GM21723 (cell line): ENCODE measurements at regions not wholly inside any gene's neighbourhood (a gene's known extent, or its start where the extent isn't known, plus 50 kb on each side); places are given as distances from the start of the nearest gene placed in this dataset.
"Not testable (repeated sequence)": the region's sequence is repeated elsewhere in the genome, so short reads cannot be mapped to it uniquely, and the experiment has no call there.

ENCODE experiments used
- ATAC-seq: cut with Tn5 transposase; IDR thresholded peaks from one replicate; pipeline ENCODE4 v1.9.1; 2021; ENCODE audit warnings: mild to moderate bottlenecking, moderate library complexity; ENCODE audit not compliant: unreplicated experiment

DNA sequence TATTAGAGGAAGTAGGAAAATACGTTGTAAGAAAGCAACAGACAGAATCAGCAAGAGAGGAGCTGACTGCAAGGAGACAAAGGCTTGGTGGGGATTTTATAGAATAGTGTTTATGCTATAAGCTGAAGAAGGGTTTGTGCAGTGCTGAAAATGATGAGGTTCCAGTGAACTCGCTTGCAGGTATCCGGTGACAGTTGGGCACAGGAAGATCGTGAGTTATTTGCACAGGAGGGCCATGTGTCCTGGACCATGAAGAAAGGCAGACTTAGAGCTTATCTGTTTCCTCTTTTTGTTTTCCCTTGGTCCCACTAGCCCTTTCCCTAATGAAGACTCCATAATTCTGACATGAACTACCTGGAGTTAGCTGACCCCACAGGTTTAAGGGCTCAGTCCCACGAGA is 61.4 kb downstream of the NXNL2 start:
- ATAC-seq, result no peak

- no peak for ATAC-seq
Measured at GRCh38 chr9:88604836-88605511, 70.0 kb downstream of the NXNL2 start.

DNA sequence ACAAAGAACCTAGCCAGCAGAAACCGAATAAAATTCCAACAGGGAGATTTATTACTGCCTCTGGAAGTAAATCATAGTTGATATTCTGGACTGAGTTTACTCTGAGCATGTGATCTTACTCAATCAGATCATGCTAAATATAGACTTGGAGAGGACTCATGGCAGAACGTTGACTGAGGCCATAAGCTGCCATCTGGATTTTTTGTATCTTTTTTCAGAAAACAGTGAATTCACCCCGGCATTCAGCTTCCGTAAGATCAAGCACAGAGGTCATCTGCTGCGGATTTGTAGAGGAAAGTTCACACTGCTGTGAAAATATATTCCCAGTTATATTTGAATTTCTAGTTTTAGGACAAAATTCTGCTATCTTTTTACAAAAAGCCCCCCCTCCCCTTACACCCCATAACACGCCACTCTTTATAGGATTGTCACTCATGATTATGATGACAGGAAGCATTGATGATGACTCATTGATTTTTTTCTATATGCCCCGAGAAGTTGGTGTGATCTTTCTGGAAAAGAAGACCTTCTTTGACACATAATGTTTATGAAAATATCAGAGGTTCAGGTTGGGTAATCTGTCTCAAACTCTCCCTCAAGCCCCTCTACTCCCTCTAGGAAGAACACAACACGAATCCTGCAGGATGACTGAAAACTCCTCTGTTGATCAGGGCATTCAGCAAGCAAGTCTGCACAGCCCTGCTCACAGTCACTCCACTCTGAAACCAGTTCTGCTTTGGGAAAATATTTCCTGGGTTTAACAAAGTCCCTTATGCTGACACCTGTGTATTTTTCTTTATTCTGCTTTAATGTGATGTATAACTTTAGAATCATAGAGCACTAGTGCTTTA is 70.8 kb downstream of the NXNL2 start:
- no peak for ATAC-seq

DNA sequence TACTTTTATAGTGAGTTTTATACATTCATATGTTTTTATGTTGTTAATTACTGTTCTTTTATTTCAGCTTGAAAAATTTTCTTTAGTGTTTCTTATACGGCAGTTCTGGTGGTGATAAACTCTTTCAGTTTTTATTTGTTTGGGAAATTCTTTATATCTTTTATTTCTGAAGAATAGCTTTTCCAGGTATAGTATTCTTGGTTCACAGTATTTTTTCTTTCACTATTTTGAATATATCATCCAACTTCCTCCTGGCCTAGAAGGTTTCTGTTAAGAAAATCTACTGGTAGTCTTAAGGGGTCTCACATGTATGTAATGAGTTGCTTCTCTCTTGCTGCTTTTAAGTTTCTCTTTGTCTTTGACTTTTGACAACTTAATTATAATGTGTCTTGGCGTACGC is 79.4 kb downstream of the NXNL2 start:
- ATAC-seq, result no peak

DNA sequence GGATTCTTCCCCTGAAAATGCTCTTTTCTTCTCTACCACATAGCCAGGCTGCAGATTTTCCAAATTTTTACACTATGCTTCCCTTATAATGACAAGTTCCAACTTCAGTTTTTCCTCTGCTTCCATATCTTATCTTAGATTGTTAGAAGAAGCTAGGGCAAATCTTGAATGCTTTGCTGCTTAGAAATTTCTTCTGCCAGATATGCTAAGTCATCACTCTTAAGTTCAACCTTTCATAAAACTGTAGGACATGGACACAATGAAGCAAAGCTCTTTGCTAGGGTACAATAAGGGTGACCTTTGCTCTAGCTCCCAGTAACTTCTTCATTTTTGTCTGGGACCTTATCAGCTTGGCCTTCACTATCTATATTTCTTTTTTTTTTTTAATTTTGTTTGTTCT is 88.7 kb downstream of the NXNL2 start:
- no peak for ATAC-seq

DNA sequence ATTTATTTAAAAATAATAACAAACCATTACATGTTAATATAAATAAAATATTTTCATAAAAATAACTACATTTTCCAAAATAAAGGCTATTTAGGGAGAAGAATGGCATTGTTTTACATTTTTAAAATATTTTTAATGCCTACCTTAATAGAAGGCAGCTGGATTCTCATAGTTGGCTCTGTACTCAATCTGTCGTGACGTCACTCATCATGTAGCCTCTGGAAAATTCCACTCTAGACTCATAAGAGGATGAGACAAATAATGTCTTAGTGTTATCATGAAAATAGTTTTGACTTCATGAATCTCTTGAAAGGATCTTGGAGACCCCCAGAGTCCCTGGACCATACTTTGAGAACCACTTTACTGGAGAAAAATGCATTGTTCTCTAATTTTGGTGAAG is 93.1 kb downstream of the NXNL2 start:
- no peak for ATAC-seq

DNA sequence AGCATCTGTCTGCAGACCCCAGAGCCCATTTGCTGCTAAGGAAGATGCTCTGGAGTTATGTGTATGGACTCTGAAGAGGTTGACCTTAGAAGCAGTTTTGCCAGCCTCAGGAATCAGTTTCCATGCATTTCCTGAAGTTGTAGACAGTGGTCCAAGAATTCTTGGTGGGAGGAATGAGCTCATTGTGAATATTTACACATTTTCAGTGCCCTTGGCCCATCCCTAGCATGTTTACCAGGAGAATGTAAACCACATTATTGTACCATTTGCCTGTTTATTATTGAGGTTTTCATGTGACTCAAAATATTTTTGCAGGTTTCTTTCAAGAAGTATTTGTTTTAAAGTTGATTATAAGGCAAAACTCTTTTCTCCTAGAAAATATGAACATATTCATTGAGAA is 93.8 kb downstream of the NXNL2 start:
- no peak for ATAC-seq

DNA sequence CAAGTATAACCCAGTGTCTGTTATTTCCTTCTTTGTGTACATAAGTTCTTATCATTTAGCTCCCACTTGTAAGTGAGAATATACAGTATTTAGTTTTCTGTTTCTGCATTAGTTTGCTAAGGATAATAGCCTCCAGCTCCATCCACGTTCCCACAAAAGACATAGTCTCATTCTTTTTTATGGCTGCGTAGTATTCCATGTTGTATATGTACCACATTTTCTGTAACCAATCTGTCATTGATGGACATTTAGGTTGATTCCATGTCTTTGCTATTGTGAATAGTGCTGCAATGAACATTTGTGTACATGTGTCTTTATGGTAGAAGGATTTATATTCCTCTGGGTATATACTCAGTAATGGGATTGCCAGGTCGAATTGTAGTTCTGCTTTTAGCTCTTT is 95.6 kb downstream of the NXNL2 start:
- ATAC-seq, result not testable (repeated sequence)

- ATAC-seq, result no peak
Measured at GRCh38 chr9:88635151-88635550, 100.2 kb downstream of the NXNL2 start.

DNA sequence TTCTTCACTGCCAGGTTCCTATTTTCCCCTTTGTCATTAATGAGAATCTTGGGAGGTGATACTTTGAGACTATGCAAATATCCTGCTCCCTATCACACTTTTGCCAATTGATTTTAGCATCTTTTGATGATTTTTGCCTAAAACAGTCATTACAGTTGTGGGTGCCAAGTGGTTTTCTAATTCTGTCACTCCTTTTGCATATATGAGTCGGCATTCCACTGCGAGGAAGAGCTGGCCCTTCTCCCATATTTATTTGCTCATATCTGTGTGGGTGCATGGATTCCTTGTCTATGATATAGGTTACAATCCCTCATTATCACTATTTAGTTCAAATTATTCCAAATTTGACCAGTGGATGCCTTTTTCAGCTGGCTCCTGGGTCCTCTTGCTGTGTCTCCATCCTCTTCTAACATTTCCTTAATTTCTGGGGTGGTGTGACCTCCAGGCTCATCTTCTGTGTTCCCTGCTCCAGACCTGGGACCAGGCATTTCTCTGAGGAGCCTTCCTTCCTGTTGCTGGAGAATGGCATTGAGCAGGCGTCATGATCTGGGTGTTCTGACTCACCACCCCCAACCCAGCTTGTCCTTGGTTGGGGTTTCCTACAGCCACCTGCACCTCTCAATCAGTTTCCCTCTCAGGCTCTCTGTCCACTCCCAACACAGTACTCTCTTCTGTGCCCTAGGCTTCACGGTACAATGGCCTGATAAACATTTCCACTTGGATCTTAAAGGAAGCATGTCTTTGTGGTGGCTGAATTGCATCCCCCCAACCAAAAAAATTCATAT is 106.7 kb downstream of the NXNL2 start:
- ATAC-seq, result no peak

DNA sequence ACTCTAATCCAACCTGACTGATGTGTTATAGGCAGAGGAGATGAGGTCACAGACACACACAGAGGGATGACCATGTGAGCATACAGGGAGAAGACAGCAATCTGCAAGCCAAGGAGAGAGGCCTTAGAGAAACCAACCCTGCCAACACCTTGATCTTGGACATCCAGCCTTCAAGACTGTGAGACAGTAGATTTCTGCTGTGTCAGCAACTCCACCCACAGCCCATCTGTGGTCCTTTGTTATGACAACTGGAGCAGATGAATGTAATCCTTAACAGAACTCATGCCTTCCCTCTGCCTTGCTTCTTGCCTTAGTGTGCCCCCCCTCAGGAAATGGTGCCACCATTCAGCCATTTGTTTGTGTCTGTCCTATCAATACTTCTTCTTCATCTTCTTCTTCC is 107.4 kb downstream of the NXNL2 start:
- ATAC-seq, result no peak

- no peak for ATAC-seq
Measured at GRCh38 chr9:88643931-88644330, 109.0 kb downstream of the NXNL2 start.

DNA sequence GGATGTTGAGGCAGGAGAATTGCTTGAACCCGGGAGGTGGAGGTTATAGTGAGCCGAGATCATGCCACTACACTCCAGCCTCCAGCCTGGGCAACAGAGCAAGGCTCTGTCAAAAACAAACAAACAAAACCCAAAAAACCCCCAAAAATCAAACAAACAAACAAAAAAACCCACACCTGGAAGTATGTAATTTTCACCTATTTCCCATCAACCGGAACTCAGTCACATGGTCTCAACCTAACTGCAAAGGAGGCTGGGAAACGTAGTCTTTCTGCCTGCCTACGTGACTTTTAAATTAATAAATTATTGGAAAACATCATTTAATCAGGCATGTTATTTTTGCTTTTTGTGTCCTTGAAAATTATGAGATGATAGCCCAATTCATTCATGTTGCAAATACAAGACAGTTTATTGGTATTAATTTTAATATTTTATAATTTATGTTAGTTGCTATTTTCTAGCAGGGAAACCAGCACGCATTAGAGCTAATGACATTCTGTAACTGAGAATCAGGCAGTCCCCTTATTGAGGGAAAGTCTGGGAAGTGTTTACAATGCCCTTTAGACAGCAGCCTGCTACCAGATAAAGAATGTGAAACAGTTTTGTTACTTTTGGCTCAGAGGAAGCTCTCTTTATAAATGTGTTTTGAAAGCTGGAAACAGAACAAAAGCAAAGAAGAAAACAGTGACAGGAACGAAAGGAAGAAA is 110.3 kb downstream of the NXNL2 start:
- no peak for ATAC-seq

GRCh38 chr9:88645879-88646199 is 110.9 kb downstream of the NXNL2 start:
- no peak for ATAC-seq

GRCh38 chr9:88646539-88647300 is 111.7 kb downstream of the NXNL2 start:
- no peak for ATAC-seq

DNA sequence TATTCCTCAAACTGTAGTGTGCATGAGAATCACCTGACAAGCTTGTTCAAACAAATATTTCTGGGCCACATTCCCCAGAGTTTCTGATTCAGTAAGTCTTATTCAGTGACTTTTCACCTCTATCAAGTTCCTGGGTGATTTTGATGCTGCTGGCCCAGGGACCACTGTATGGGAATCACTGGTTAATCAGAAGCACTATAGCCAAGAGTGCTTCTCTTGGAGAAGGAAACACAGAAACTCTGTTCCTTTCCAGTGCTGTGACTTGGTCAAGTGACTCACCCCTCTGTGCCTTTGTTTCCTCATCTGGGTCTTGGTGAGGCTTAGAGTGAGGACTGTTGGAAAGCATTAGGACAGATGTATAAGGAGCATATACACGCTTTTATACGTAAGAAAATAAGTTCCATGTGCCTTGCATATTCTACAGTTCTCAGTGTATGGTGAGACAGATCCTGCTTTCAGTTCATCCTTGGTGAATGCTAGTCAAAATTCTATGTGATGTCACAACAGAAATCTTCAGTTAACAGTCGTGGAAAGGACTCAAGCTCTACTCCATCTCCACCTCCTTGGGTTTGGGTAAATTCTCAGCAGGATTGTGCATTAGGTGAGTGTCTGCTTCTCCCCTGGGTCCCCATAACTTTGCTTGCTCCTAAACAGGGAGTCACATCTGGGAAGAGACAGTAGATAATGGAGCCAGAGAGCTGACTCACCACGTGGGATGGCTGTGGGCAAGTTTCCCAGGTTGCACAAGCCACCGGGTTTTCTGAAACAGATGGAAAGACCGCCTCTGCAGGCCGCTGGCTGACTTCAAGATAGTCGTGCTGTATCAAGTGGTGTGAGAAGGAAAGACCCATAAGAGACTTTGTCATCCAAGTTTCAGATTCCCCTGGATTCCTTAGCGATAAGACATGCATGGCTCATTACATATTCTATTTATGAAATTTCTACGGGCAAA is 117.0 kb downstream of the NXNL2 start:
- ATAC-seq, result no peak

- ATAC-seq, result no peak
Measured at GRCh38 chr9:88652876-88653275, 117.9 kb downstream of the NXNL2 start.

- ATAC-seq, result no peak
Measured at GRCh38 chr9:88653406-88653805, 118.4 kb downstream of the NXNL2 start.

GRCh38 chr9:88653911-88654310 is 118.9 kb downstream of the NXNL2 start:
- no peak for ATAC-seq
